IMR-90 (cell line): ENCODE measurements at regions not wholly inside any gene's neighbourhood (a gene's known extent, or its start where the extent isn't known, plus 50 kb on each side); places are given as distances from the start of the nearest gene placed in this dataset.

ENCODE experiments used
- CEBPB ChIP-seq: IDR thresholded peaks from 2 replicates; pipeline ENCODE4 v1.6.1; 2012; ENCODE audit warnings: low read depth, low read length, improper control_type of control experiment
- CHD1 ChIP-seq: IDR thresholded peaks from 2 replicates; pipeline ENCODE4 v1.6.1; 2012; ENCODE audit warnings: low read depth, low read length, improper control_type of control experiment
- CTCF ChIP-seq: conservative IDR thresholded peaks from 2 replicates; pipeline ENCODE4 v1.5.1; 2012; ENCODE audit warnings: mild to moderate bottlenecking, low read depth, low read length, improper control_type of control experiment
- FOS ChIP-seq: fragments of 150-350 bp; IDR thresholded peaks from 2 replicates; pipeline ENCODE4 v1.6.1; 2016; ENCODE audit warnings: low read depth, low read length
- MAFK ChIP-seq: IDR thresholded peaks from 2 replicates; pipeline ENCODE4 v1.6.1; 2012; ENCODE audit warnings: low read depth, low read length, improper control_type of control experiment
- POLR2A ChIP-seq: IDR thresholded peaks from 2 replicates; pipeline ENCODE4 v1.6.1; 2012; ENCODE audit warnings: mild to moderate bottlenecking, low read depth, low read length
- RAD21 ChIP-seq: IDR thresholded peaks from 2 replicates; pipeline ENCODE4 v1.6.1; 2012; ENCODE audit warnings: low read length, improper control_type of control experiment
- USF2 ChIP-seq: fragments of 150-350 bp; IDR thresholded peaks from 2 replicates; pipeline ENCODE4 v1.6.1; 2017; ENCODE audit warnings: mild to moderate bottlenecking, antibody characterized with exemption, low read length, low read depth

- TF ChIP-seq CTCF (no peak), POLR2A (no peak), FOS (no peak), RAD21 (no peak), MAFK (no peak), CHD1 (no peak), CEBPB (no peak), USF2 (no peak)
Measured at GRCh38 chr12:34249271-34249670, 227.0 kb downstream of the ALG10 start.
